Lung (tissue), 11 donors: ENCODE measurements at regions not wholly inside any gene's neighbourhood (a gene's known extent, or its start where the extent isn't known, plus 50 kb on each side); places are given as distances from the start of the nearest gene placed in this dataset.

ENCODE experiments used
- ATAC-seq: fragments of 200-7000 bp; cut with Tn5 transposase; one replicate; pipeline ENCODE4 v1.9.1; 2020; ENCODE audit warnings: moderate number of reproducible peaks; ENCODE audit not compliant: insufficient read depth, low FRiP score
- DNase-seq, 3 donors: peaks; one replicate each; pipeline ENCODE4 v3.0.0-alpha.2; 2013 to 2017
- H3K27ac ChIP-seq, 2 donors: one replicate each; pipeline ENCODE4 v1.5.1; 2013; ENCODE audit warnings: mild to moderate bottlenecking in 2 of 2, moderate library complexity in 2 of 2, control low read depth in 1 of 2, inconsistent platforms in 1 of 2, low read depth in 1 of 2, low read length in 1 of 2
- H3K27me3 ChIP-seq, 3 donors: one replicate each; pipeline ENCODE4 v1.5.1; 2013; ENCODE audit warnings: low read length in 2 of 3; ENCODE audit not compliant: control insufficient read depth in 3 of 3, insufficient read depth in 3 of 3
- H3K36me3 ChIP-seq, 4 donors: one replicate each; pipeline ENCODE4 v1.5.1; 2013; ENCODE audit warnings: low read length in 4 of 4, mild to moderate bottlenecking in 1 of 4, moderate library complexity in 1 of 4; ENCODE audit not compliant: control insufficient read depth in 4 of 4, insufficient read depth in 4 of 4
- H3K4me1 ChIP-seq, 5 donors: one replicate each; pipeline ENCODE4 v1.5.1; 2013; ENCODE audit warnings: low read length in 5 of 5, mild to moderate bottlenecking in 2 of 5, moderate library complexity in 1 of 5; ENCODE audit not compliant: control insufficient read depth in 5 of 5, insufficient read depth in 5 of 5
- H3K4me3 ChIP-seq: one replicate; pipeline ENCODE4 v1.5.1; 2013; ENCODE audit warnings: mild to moderate bottlenecking, control low read depth, moderate library complexity
- H3K9ac ChIP-seq, 2 donors: one replicate each; pipeline ENCODE4 v1.5.1; 2013; ENCODE audit warnings: low read length in 2 of 2, control low read depth in 1 of 2; ENCODE audit not compliant: insufficient read depth in 1 of 2
- H3K9me3 ChIP-seq, 4 donors: one replicate each; pipeline ENCODE4 v1.5.1; 2013; ENCODE audit warnings: low read length in 3 of 4, mild to moderate bottlenecking in 1 of 4, moderate library complexity in 1 of 4; ENCODE audit not compliant: control insufficient read depth in 4 of 4, insufficient read depth in 3 of 4
- CTCF ChIP-seq: IDR thresholded peaks from 2 replicates; pipeline ENCODE4 v1.5.1; 2012; ENCODE audit warnings: mild to moderate bottlenecking; ENCODE audit errors: control extremely low read depth, extremely low read depth
- WGBS, 2 donors: extraction: QIAGEN DNeasy Blood & Tissue Kit; methylation state at CpG; one replicate each; pipeline ENCODE4 v1.1.7; 2013; 5-methylcytosine and 5-hydroxymethylcytosine counted together
- donor health status: control.
- donor health status: control.
- donor health status: Bipolar disorder and iron deficiency.
- donor health status: healthy.
- donor health status: DM: yes; HTN: yes; CAD: no.

DNA sequence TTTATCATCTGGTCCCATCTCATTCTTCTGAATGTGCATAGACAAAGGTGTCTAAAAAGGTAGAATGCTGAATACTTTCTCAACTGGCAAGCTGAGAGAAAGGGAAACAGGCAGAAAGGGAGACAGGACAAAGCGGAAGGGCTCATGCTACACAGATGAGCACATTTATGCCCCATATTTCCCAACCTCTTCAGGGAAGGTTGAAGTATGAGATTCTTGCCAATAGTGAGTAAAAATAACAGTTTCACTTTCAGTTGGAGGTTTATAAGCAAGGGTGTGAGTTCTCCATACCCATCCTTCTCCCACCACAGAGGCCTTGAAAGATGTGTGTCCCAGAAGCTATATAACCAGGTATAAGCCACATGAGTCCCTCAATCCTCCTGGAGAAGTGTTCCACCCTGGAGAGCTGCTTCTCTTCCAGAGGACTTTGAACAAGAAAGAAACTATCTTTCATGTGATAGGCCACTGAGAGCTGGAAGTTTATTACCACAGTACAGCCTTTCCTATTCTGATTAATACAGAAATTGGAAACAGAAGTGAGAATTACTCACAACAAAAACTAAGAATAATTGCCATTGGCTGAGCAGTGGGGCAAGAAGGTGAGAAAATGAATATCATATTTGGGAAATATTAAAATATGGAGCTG is 709.4 kb upstream of the NR2F2 start:
- Histone ChIP-seq H3K9me3 (peaks cover 0 to 2% (median 0%) of the 10 kb centered on the region in 4 donors), H3K27ac (no peak overlapping the region), H3K4me1 (no peaks in the 10 kb centered on the region), H3K27me3 (no peaks in the 10 kb centered on the region), H3K9ac (no peak overlapping the region), H3K4me3 (no peak overlapping the region), H3K36me3 (no peaks in the 10 kb centered on the region)
- 71 to 79% methylated on average over 1 of the region's 1 CpG for WGBS, 2 donors
- no peak for ATAC-seq
- DNase-seq: peak in 1 of 3 donors; percentile 53
- TF ChIP-seq CTCF: no peak

GRCh38 chr15:95622843-95623242 is 707.7 kb upstream of the NR2F2 start:
- Histone ChIP-seq H3K9me3 (peaks cover 0 to 2% (median 0%) of the 10 kb centered on the region in 4 donors), H3K9ac (no peak overlapping the region), H3K27ac (no peak overlapping the region), H3K4me3 (no peak overlapping the region), H3K27me3 (no peaks in the 10 kb centered on the region), H3K36me3 (no peaks in the 10 kb centered on the region), H3K4me1 (no peaks in the 10 kb centered on the region)
- TF ChIP-seq CTCF: no peak
- no peak for ATAC-seq
- DNase-seq: no peak

GRCh38 chr15:95624100-95624499 is 706.4 kb upstream of the NR2F2 start:
- Histone ChIP-seq H3K27me3 (no peaks in the 10 kb centered on the region), H3K9me3 (peaks cover 0 to 2% (median 0%) of the 10 kb centered on the region in 4 donors), H3K9ac (no peak overlapping the region), H3K4me1 (no peaks in the 10 kb centered on the region), H3K27ac (no peak overlapping the region), H3K36me3 (no peaks in the 10 kb centered on the region), H3K4me3 (no peak overlapping the region)
- WGBS, 2 donors: 49 to 52% methylated on average over 1 of the region's 1 CpG
- ATAC-seq (no peak), DNase-seq (no peak)
- TF ChIP-seq CTCF: no peak
